Trophoblast cell (in vitro differentiated cells and primary cell): ENCODE measurements at regions not wholly inside any gene's neighbourhood (a gene's known extent, or its start where the extent isn't known, plus 50 kb on each side); places are given as distances from the start of the nearest gene placed in this dataset.
A peak's percentile ranks its signal among the peaks of the same experiment; 100 is the strongest.

Source experiments
- DNase-seq, 2 donors: peaks; one replicate each; pipeline ENCODE4 v3.0.0-alpha.2; 2016
- H2AFZ ChIP-seq: 2 replicates; pipeline ENCODE4 v1.6.1; 2013; ENCODE audit warnings: low read length, moderate library complexity, mild to moderate bottlenecking; ENCODE audit not compliant: insufficient read depth, poor library complexity
- H2AK5ac ChIP-seq: 2 replicates; pipeline ENCODE4 v1.6.1; 2013; ENCODE audit warnings: mild to moderate bottlenecking, low read length
- H2BK120ac ChIP-seq: 2 replicates; pipeline ENCODE4 v1.6.1; 2013; ENCODE audit warnings: low read length, mild to moderate bottlenecking, moderate library complexity; ENCODE audit not compliant: insufficient read depth, poor library complexity
- H2BK12ac ChIP-seq: 2 replicates; pipeline ENCODE4 v1.6.1; 2013; ENCODE audit warnings: mild to moderate bottlenecking, low read length, moderate library complexity
- H2BK5ac ChIP-seq: 2 replicates; pipeline ENCODE4 v1.6.1; 2013; ENCODE audit warnings: low read length, low read depth, moderate library complexity, mild to moderate bottlenecking; ENCODE audit not compliant: poor library complexity
- H3K14ac ChIP-seq: 2 replicates; pipeline ENCODE4 v1.6.1; 2013; ENCODE audit warnings: mild to moderate bottlenecking, low read length
- H3K18ac ChIP-seq: 2 replicates; pipeline ENCODE4 v1.6.1; 2013; ENCODE audit warnings: mild to moderate bottlenecking, low read length
- H3K23ac ChIP-seq: 2 replicates; pipeline ENCODE4 v1.6.1; 2013; ENCODE audit warnings: low read length
- H3K27ac ChIP-seq: 2 replicates; pipeline ENCODE4 v1.5.1; 2013; ENCODE audit warnings: low read depth, mild to moderate bottlenecking, inconsistent platforms, low read length, moderate library complexity
- H3K27me3 ChIP-seq: 2 replicates; pipeline ENCODE4 v1.6.1; 2013; ENCODE audit warnings: inconsistent platforms, mild to moderate bottlenecking, low read length, moderate library complexity; ENCODE audit not compliant: insufficient read depth
- H3K36me3 ChIP-seq, 2 experiments: 1 replicate in 1 of 2; 2 replicates in 1 of 2; pipeline ENCODE4 v1.6.1; 2013; ENCODE audit warnings: low read length in 2 of 2, mild to moderate bottlenecking in 2 of 2, moderate library complexity in 1 of 2; ENCODE audit not compliant: insufficient read depth in 2 of 2, control insufficient read depth in 1 of 2
- H3K4ac ChIP-seq: 2 replicates; pipeline ENCODE4 v1.6.1; 2013; ENCODE audit warnings: low read depth, mild to moderate bottlenecking, low read length, moderate library complexity
- H3K4me1 ChIP-seq, 2 experiments: 1 replicate in 1 of 2; 2 replicates in 1 of 2; pipeline ENCODE4 v1.6.1; 2013; ENCODE audit warnings: low read length in 2 of 2, mild to moderate bottlenecking in 2 of 2, moderate library complexity in 1 of 2; ENCODE audit not compliant: insufficient read depth in 2 of 2, control insufficient read depth in 1 of 2
- H3K4me2 ChIP-seq: 2 replicates; pipeline ENCODE4 v1.6.1; 2013; ENCODE audit warnings: inconsistent platforms, mild to moderate bottlenecking, low read length, moderate library complexity
- H3K4me3 ChIP-seq: 2 replicates; pipeline ENCODE4 v1.5.1; 2013; ENCODE audit warnings: mild to moderate bottlenecking, low read depth, low read length, inconsistent platforms
- H3K79me1 ChIP-seq: one replicate; pipeline ENCODE4 v1.6.1; 2013; ENCODE audit warnings: low read length
- H3K79me2 ChIP-seq: 2 replicates; pipeline ENCODE4 v1.6.1; 2013; ENCODE audit warnings: low read length, mild to moderate bottlenecking; ENCODE audit not compliant: control insufficient read depth, insufficient read depth, poor library complexity
- H3K9ac ChIP-seq: 2 replicates; pipeline ENCODE4 v1.6.1; 2013; ENCODE audit warnings: mild to moderate bottlenecking, low read length
- H3K9me3 ChIP-seq: 2 replicates; pipeline ENCODE4 v1.6.1; 2013; ENCODE audit warnings: low read depth, mild to moderate bottlenecking, control low read depth, inconsistent platforms, low read length; ENCODE audit not compliant: insufficient read depth
- H4K12ac ChIP-seq: 2 replicates; pipeline ENCODE4 v1.6.1; 2013; ENCODE audit warnings: low read depth, mild to moderate bottlenecking, low read length, moderate library complexity
- H4K8ac ChIP-seq: 2 replicates; pipeline ENCODE4 v1.6.1; 2013; ENCODE audit warnings: low read depth, mild to moderate bottlenecking, low read length, moderate library complexity
- H4K91ac ChIP-seq: one replicate; pipeline ENCODE4 v1.6.1; 2013; ENCODE audit warnings: low read depth, mild to moderate bottlenecking, low read length, moderate library complexity
- WGBS: extraction: QIAGEN DNeasy Blood & Tissue Kit; methylation state at CpG from one replicate; pipeline ENCODE4 v1.1.7; 2013; ENCODE audit warnings: missing lambda C conversion rate; ENCODE audit not compliant: insufficient read length, insufficient coverage; ENCODE audit errors: extremely low coverage; 5-methylcytosine and 5-hydroxymethylcytosine counted together

- H3K79me1 ChIP-seq, result no peaks in the 10 kb centered on the region
- no peak overlapping the region for H2AFZ ChIP-seq
- H3K27ac ChIP-seq, result no peak overlapping the region
- no peaks in the 10 kb centered on the region for H3K79me2 ChIP-seq
- no peak overlapping the region for H3K18ac ChIP-seq
- no peak overlapping the region for H3K4ac ChIP-seq
- no peaks in the 10 kb centered on the region for H3K4me1 ChIP-seq
- no peak overlapping the region for H4K8ac ChIP-seq
- no peak overlapping the region for H2BK5ac ChIP-seq
- H3K4me3 ChIP-seq, result no peak overlapping the region
- no peaks in the 10 kb centered on the region for H3K9me3 ChIP-seq
- H3K14ac ChIP-seq, result no peak overlapping the region
- no CpG with 5 or more reads among the region's 5 CpGs for WGBS
- H3K36me3 ChIP-seq, result no peaks in the 10 kb centered on the region
- no peak overlapping the region for H4K91ac ChIP-seq
- H2BK120ac ChIP-seq, result no peak overlapping the region
- no peak for DNase-seq
- no peak overlapping the region for H4K12ac ChIP-seq
- H3K4me2 ChIP-seq, result no peak overlapping the region
- H3K23ac ChIP-seq, result no peak overlapping the region
- no peak overlapping the region for H2BK12ac ChIP-seq
- no peaks in the 10 kb centered on the region for H3K27me3 ChIP-seq
- peak overlapping the region; percentile 33 for H3K9ac ChIP-seq
- H2AK5ac ChIP-seq, result no peak overlapping the region
Observed at GRCh38 chr2:140122001-140122400, 1341.8 kb upstream of the NXPH2 start.

GRCh38 chr2:140117386-140117785 lies 1337.2 kb upstream of the NXPH2 start:
- Histone ChIP-seq H4K8ac (no peak overlapping the region), H3K4me1 (no peaks in the 10 kb centered on the region), H2AFZ (no peak overlapping the region), H3K9ac (no peak overlapping the region), H3K14ac (no peak overlapping the region), H2AK5ac (no peak overlapping the region), H3K79me2 (no peaks in the 10 kb centered on the region), H4K12ac (no peak overlapping the region), H3K27me3 (no peaks in the 10 kb centered on the region), H3K9me3 (no peaks in the 10 kb centered on the region), H3K27ac (no peak overlapping the region), H3K36me3 (no peaks in the 10 kb centered on the region), H2BK120ac (no peak overlapping the region), H4K91ac (no peak overlapping the region), H3K4me3 (no peak overlapping the region), H3K4ac (no peak overlapping the region), H2BK12ac (no peak overlapping the region), H3K18ac (no peak overlapping the region), H3K79me1 (no peaks in the 10 kb centered on the region), H3K23ac (no peak overlapping the region), H3K4me2 (no peak overlapping the region), H2BK5ac (no peak overlapping the region)
- no CpG with 5 or more reads among the region's 1 CpG for WGBS
- DNase-seq, result no peak

GRCh38 chr2:140108706-140109475 lies 1328.7 kb upstream of the NXPH2 start:
- H3K14ac ChIP-seq, result no peak overlapping the region
- H2BK12ac ChIP-seq, result no peak overlapping the region
- H2BK120ac ChIP-seq, result no peak overlapping the region
- no peak overlapping the region for H3K4me3 ChIP-seq
- H3K79me2 ChIP-seq, result no peaks in the 10 kb centered on the region
- no peaks in the 10 kb centered on the region for H3K9me3 ChIP-seq
- H4K91ac ChIP-seq, result no peak overlapping the region
- H3K18ac ChIP-seq, result no peak overlapping the region
- DNase-seq, result no peak
- no peak overlapping the region for H3K4me2 ChIP-seq
- H3K23ac ChIP-seq, result no peak overlapping the region
- WGBS, result no CpG with 5 or more reads among the region's 5 CpGs
- H3K27ac ChIP-seq, result no peak overlapping the region
- H4K8ac ChIP-seq, result no peak overlapping the region
- H3K27me3 ChIP-seq, result no peaks in the 10 kb centered on the region
- no peaks in the 10 kb centered on the region for H3K36me3 ChIP-seq
- no peak overlapping the region for H4K12ac ChIP-seq
- no peak overlapping the region for H2AFZ ChIP-seq
- H2BK5ac ChIP-seq, result no peak overlapping the region
- no peak overlapping the region for H2AK5ac ChIP-seq
- H3K4ac ChIP-seq, result no peak overlapping the region
- H3K79me1 ChIP-seq, result peaks cover 2% of the 10 kb centered on the region
- H3K4me1 ChIP-seq, result no peaks in the 10 kb centered on the region
- no peak overlapping the region for H3K9ac ChIP-seq

DNA sequence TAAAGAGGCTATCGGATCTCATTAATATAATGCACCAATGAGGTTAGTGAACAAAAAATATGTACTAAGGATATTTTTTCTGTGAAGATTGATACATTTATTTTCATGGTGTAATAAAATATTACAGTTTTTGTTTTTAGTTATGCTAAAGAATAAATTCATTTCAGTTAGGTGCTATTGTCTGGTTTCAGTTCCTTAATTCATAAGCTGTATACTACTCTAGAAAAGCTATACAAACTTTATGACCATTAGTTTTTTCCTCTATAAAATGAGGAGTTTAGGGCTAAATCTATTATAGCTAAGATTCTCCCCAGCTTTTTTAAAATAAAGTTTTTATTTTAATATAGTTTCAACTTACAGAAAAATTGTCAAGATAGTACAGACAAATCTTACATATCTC lies 1311.7 kb upstream of the NXPH2 start:
- no peak overlapping the region for H2AFZ ChIP-seq
- no peaks in the 10 kb centered on the region for H3K27me3 ChIP-seq
- no peak overlapping the region for H3K14ac ChIP-seq
- H3K9me3 ChIP-seq, result no peaks in the 10 kb centered on the region
- WGBS, result no CpG with 5 or more reads among the region's 1 CpG
- no peak overlapping the region for H2BK5ac ChIP-seq
- H3K18ac ChIP-seq, result no peak overlapping the region
- DNase-seq, result no peak
- no peak overlapping the region for H3K4me2 ChIP-seq
- no peak overlapping the region for H4K91ac ChIP-seq
- no peak overlapping the region for H3K4me3 ChIP-seq
- no peaks in the 10 kb centered on the region for H3K79me1 ChIP-seq
- no peaks in the 10 kb centered on the region for H3K79me2 ChIP-seq
- no peak overlapping the region for H2BK120ac ChIP-seq
- H4K8ac ChIP-seq, result no peak overlapping the region
- no peaks in the 10 kb centered on the region for H3K4me1 ChIP-seq
- no peak overlapping the region for H3K9ac ChIP-seq
- no peak overlapping the region for H2AK5ac ChIP-seq
- no peak overlapping the region for H3K23ac ChIP-seq
- H3K27ac ChIP-seq, result no peak overlapping the region
- H4K12ac ChIP-seq, result no peak overlapping the region
- H2BK12ac ChIP-seq, result no peak overlapping the region
- H3K4ac ChIP-seq, result no peak overlapping the region
- H3K36me3 ChIP-seq, result no peaks in the 10 kb centered on the region
